Astrocyte (in vitro differentiated cells and primary cell): ENCODE measurements at regions not wholly inside any gene's neighbourhood (a gene's known extent, or its start where the extent isn't known, plus 50 kb on each side); places are given as distances from the start of the nearest gene placed in this dataset.
"Not testable (repeated sequence)": the region's sequence is repeated elsewhere in the genome, so short reads cannot be mapped to it uniquely, and the experiment has no call there.

ENCODE experiments used
- DNase-seq: peaks from one replicate; pipeline ENCODE4 v3.0.0-alpha.2; 2010; ENCODE audit warnings: low read depth
- FAIRE-seq: peaks from 2 replicates; lab custom pipeline; 2011; peaks lifted over from hg19 to GRCh38; lab: Jason Lieb, UNC
- H2AFZ ChIP-seq: 2 replicates; pipeline ENCODE4 v1.6.0; 2012; ENCODE audit warnings: low read depth, low read length, inconsistent platforms
- H3K27ac ChIP-seq: 2 replicates; pipeline ENCODE4 v1.5.1; 2011; ENCODE audit warnings: low read depth, low read length, inconsistent platforms
- H3K27me3 ChIP-seq: 2 replicates; pipeline ENCODE4 v1.6.0; 2011; ENCODE audit warnings: low read length, inconsistent platforms; ENCODE audit not compliant: insufficient read depth
- H3K36me3 ChIP-seq: 2 replicates; pipeline ENCODE4 v1.5.1; 2011; ENCODE audit warnings: low read length, inconsistent platforms; ENCODE audit not compliant: insufficient read depth
- H3K4me1 ChIP-seq: 2 replicates; pipeline ENCODE4 v1.5.1; 2011; ENCODE audit warnings: low read length, inconsistent platforms; ENCODE audit not compliant: insufficient read depth
- H3K4me2 ChIP-seq: 2 replicates; pipeline ENCODE4 v1.6.0; 2012; ENCODE audit warnings: low read length, inconsistent platforms
- H3K4me3 ChIP-seq: 2 replicates; pipeline ENCODE4 v1.5.1; 2011; ENCODE audit warnings: low read depth, mild to moderate bottlenecking, low read length, inconsistent platforms; ENCODE audit not compliant: insufficient read depth
- H3K79me2 ChIP-seq: 2 replicates; pipeline ENCODE4 v1.6.0; 2012; ENCODE audit warnings: mild to moderate bottlenecking, low read length, inconsistent platforms; ENCODE audit not compliant: insufficient read depth
- H3K9ac ChIP-seq: 2 replicates; pipeline ENCODE4 v1.6.0; 2012; ENCODE audit warnings: mild to moderate bottlenecking, low read length, inconsistent platforms
- H3K9me3 ChIP-seq: 2 replicates; pipeline ENCODE4 v1.5.1; 2012; ENCODE audit warnings: low read depth, mild to moderate bottlenecking, low read length, inconsistent platforms; ENCODE audit not compliant: insufficient read depth
- H4K20me1 ChIP-seq: 2 replicates; pipeline ENCODE4 v1.6.0; 2012; ENCODE audit warnings: low read length, inconsistent platforms; ENCODE audit not compliant: insufficient read depth
- H3K27ac Mint-ChIP-seq: one replicate; pipeline ENCODE4 v1.8.0; 2021; ENCODE audit warnings: mild to moderate bottlenecking, mixed read lengths; ENCODE audit not compliant: unreplicated experiment
- H3K27me3 Mint-ChIP-seq: one replicate; pipeline ENCODE4 v1.8.0; 2021; ENCODE audit warnings: low read depth, mixed read lengths; ENCODE audit not compliant: unreplicated experiment
- H3K36me3 Mint-ChIP-seq: one replicate; pipeline ENCODE4 v1.8.0; 2021; ENCODE audit warnings: low read depth, mixed read lengths; ENCODE audit not compliant: unreplicated experiment
- H3K4me1 Mint-ChIP-seq: one replicate; pipeline ENCODE4 v1.8.0; 2021; ENCODE audit warnings: low read depth, mixed read lengths; ENCODE audit not compliant: unreplicated experiment
- H3K4me3 Mint-ChIP-seq: one replicate; pipeline ENCODE4 v1.8.0; 2021; ENCODE audit warnings: mild to moderate bottlenecking, moderate library complexity, mixed read lengths; ENCODE audit not compliant: unreplicated experiment
- H3K9me3 Mint-ChIP-seq: one replicate; pipeline ENCODE4 v1.8.0; 2021; ENCODE audit warnings: mild to moderate bottlenecking, mixed read lengths; ENCODE audit not compliant: unreplicated experiment
- CTCF ChIP-seq: IDR thresholded peaks from 2 replicates; pipeline ENCODE4 v1.5.1; 2011; ENCODE audit warnings: low read depth, mild to moderate bottlenecking, inconsistent platforms, low read length, moderate library complexity; ENCODE audit not compliant: insufficient read depth
- EZH2 ChIP-seq: IDR thresholded peaks from 2 replicates; pipeline ENCODE4 v1.6.1; 2012; ENCODE audit warnings: mild to moderate bottlenecking, low read length, inconsistent platforms; ENCODE audit not compliant: insufficient read depth

GRCh38 chr7:84855758-84856157, 331.1 kb downstream of the SEMA3D start:
- Histone ChIP-seq H2AFZ (no peak overlapping the region), H3K4me3 (no peak overlapping the region), H3K9ac (no peak overlapping the region), H3K9me3 (no peaks in the 10 kb centered on the region), H3K4me1 (no peaks in the 10 kb centered on the region), H3K27ac (no peak overlapping the region), H3K4me2 (no peak overlapping the region), H3K36me3 (no peaks in the 10 kb centered on the region), H3K79me2 (no peaks in the 10 kb centered on the region), H4K20me1 (no peaks in the 10 kb centered on the region), H3K27me3 (no peaks in the 10 kb centered on the region)
- no peaks in the 10 kb centered on the region for H3K27me3 Mint-ChIP-seq
- no peak for TF ChIP-seq EZH2
- no peak for TF ChIP-seq CTCF
- DNase-seq (no peak), FAIRE-seq (no peak)
- peaks cover 3% of the 10 kb centered on the region for H3K9me3 Mint-ChIP-seq
- H3K4me3 Mint-ChIP-seq: no peak overlapping the region
- H3K4me1 Mint-ChIP-seq: no peaks in the 10 kb centered on the region
- no peaks in the 10 kb centered on the region for H3K36me3 Mint-ChIP-seq
- H3K27ac Mint-ChIP-seq: no peak overlapping the region

- H3K4me3 Mint-ChIP-seq, H3K27me3 ChIP-seq, H3K4me3 ChIP-seq, H3K4me1 ChIP-seq, H2AFZ ChIP-seq, H3K9ac ChIP-seq, DNase-seq, FAIRE-seq, H4K20me1 ChIP-seq, H3K27ac ChIP-seq, H3K36me3 ChIP-seq, H3K9me3 ChIP-seq, H3K4me2 ChIP-seq, H3K4me1 Mint-ChIP-seq, H3K27me3 Mint-ChIP-seq, H3K9me3 Mint-ChIP-seq, H3K79me2 ChIP-seq, H3K36me3 Mint-ChIP-seq, H3K27ac Mint-ChIP-seq: not testable (repeated sequence)
These were observed 337.9 kb downstream of the SEMA3D start for GRCh38 chr7:84848974-84849372.

GRCh38 chr7:84848219-84848973, 338.5 kb downstream of the SEMA3D start:
- no peak for DNase-seq

More at GRCh38 chr7:84848219-84848973, 338.5 kb downstream of the SEMA3D start:
- Mint-ChIP-seq H3K27ac (no peak overlapping the region), H3K36me3 (no peaks in the 10 kb centered on the region), H3K9me3 (peaks cover 2% of the 10 kb centered on the region), H3K4me3 (no peak overlapping the region), H3K4me1 (no peaks in the 10 kb centered on the region), H3K27me3 (no peaks in the 10 kb centered on the region)
- no peak overlapping the region for H3K9ac ChIP-seq
- H3K4me1 ChIP-seq: no peaks in the 10 kb centered on the region
- no peak overlapping the region for H3K27ac ChIP-seq
- no peaks in the 10 kb centered on the region for H3K79me2 ChIP-seq
- TF ChIP-seq CTCF: no peak
- no peak for TF ChIP-seq EZH2
- H3K4me3 ChIP-seq: no peak overlapping the region
- no peak for FAIRE-seq
- no peaks in the 10 kb centered on the region for H3K9me3 ChIP-seq
- no peaks in the 10 kb centered on the region for H4K20me1 ChIP-seq
- H3K27me3 ChIP-seq: no peaks in the 10 kb centered on the region
- no peaks in the 10 kb centered on the region for H3K36me3 ChIP-seq
- no peak overlapping the region for H2AFZ ChIP-seq
- no peak overlapping the region for H3K4me2 ChIP-seq
